ENCODE measurements at regions not wholly inside any gene's neighbourhood (a gene's known extent, or its start where the extent isn't known, plus 50 kb on each side); places are given as distances from the start of the nearest gene placed in this dataset.

GRCh38 chr3:82353306-82354171 lies 592.1 kb upstream of the GBE1 start:
- H3K4me3 ChIP-seq (ENCODE audit: low read length) = no peak overlapping the region
- H2AFZ ChIP-seq (ENCODE audit: low read depth, low read length) = no peak overlapping the region
- no peaks in the 10 kb centered on the region for H3K36me3 ChIP-seq (ENCODE audit: insufficient read depth, low read length)
- H3K27me3 ChIP-seq (ENCODE audit: insufficient read depth, low read length) = no peaks in the 10 kb centered on the region
- no peaks in the 10 kb centered on the region for H3K9me3 ChIP-seq (ENCODE audit: low read length)
- no peaks in the 10 kb centered on the region for H3K4me1 ChIP-seq (ENCODE audit: insufficient read depth, low read length)

- H3K4me1 ChIP-seq (ENCODE audit: insufficient read depth, low read length) = no peaks in the 10 kb centered on the region
- no peak overlapping the region for H3K4me3 ChIP-seq (ENCODE audit: low read length)
- no peaks in the 10 kb centered on the region for H3K9me3 ChIP-seq (ENCODE audit: low read length)
- H3K27me3 ChIP-seq (ENCODE audit: insufficient read depth, low read length) = no peaks in the 10 kb centered on the region
- H2AFZ ChIP-seq (ENCODE audit: low read depth, low read length) = no peak overlapping the region
- no peaks in the 10 kb centered on the region for H3K36me3 ChIP-seq (ENCODE audit: insufficient read depth, low read length)
These were observed 586.1 kb upstream of the GBE1 start for GRCh38 chr3:82347585-82347984.

- Histone ChIP-seq H3K27me3 (ENCODE audit: insufficient read depth, low read length) (no peaks in the 10 kb centered on the region), H3K4me3 (ENCODE audit: low read length) (no peak overlapping the region), H2AFZ (ENCODE audit: low read depth, low read length) (no peak overlapping the region), H3K4me1 (ENCODE audit: insufficient read depth, low read length) (no peaks in the 10 kb centered on the region), H3K9me3 (ENCODE audit: low read length) (no peaks in the 10 kb centered on the region), H3K36me3 (ENCODE audit: insufficient read depth, low read length) (no peaks in the 10 kb centered on the region)
These were observed 581.1 kb upstream of the GBE1 start for GRCh38 chr3:82342521-82342920.

GRCh38 chr3:82329300-82329699 lies 567.9 kb upstream of the GBE1 start:
- Histone ChIP-seq H3K4me1 (ENCODE audit: insufficient read depth, low read length) (no peaks in the 10 kb centered on the region), H3K4me3 (ENCODE audit: low read length) (no peak overlapping the region), H3K9me3 (ENCODE audit: low read length) (no peaks in the 10 kb centered on the region), H3K27me3 (ENCODE audit: insufficient read depth, low read length) (no peaks in the 10 kb centered on the region), H2AFZ (ENCODE audit: low read depth, low read length) (no peak overlapping the region), H3K36me3 (ENCODE audit: insufficient read depth, low read length) (no peaks in the 10 kb centered on the region)

- no peaks in the 10 kb centered on the region for H3K27me3 ChIP-seq (ENCODE audit: insufficient read depth, low read length)
- H3K4me1 ChIP-seq (ENCODE audit: insufficient read depth, low read length) = no peaks in the 10 kb centered on the region
- no peaks in the 10 kb centered on the region for H3K9me3 ChIP-seq (ENCODE audit: low read length)
These were observed 550.5 kb upstream of the GBE1 start for GRCh38 chr3:82311901-82312300.

GRCh38 chr3:82308755-82309154 lies 547.3 kb upstream of the GBE1 start:
- H2AFZ ChIP-seq (ENCODE audit: low read depth, low read length) = no peak overlapping the region
- no peaks in the 10 kb centered on the region for H3K4me1 ChIP-seq (ENCODE audit: insufficient read depth, low read length)

More at GRCh38 chr3:82311901-82312300, 550.5 kb upstream of the GBE1 start:
- Histone ChIP-seq H2AFZ (ENCODE audit: low read depth, low read length) (no peak overlapping the region), H3K36me3 (ENCODE audit: insufficient read depth, low read length) (no peaks in the 10 kb centered on the region), H3K4me3 (ENCODE audit: low read length) (no peak overlapping the region)

GRCh38 chr3:82306189-82306588 lies 544.7 kb upstream of the GBE1 start:
- H3K9me3 ChIP-seq (ENCODE audit: low read length) = no peaks in the 10 kb centered on the region
- H2AFZ ChIP-seq (ENCODE audit: low read depth, low read length) = no peak overlapping the region
- H3K27me3 ChIP-seq (ENCODE audit: insufficient read depth, low read length) = no peaks in the 10 kb centered on the region
- H3K36me3 ChIP-seq (ENCODE audit: insufficient read depth, low read length) = no peaks in the 10 kb centered on the region
- no peak overlapping the region for H3K4me3 ChIP-seq (ENCODE audit: low read length)
- H3K4me1 ChIP-seq (ENCODE audit: insufficient read depth, low read length) = no peaks in the 10 kb centered on the region

More at GRCh38 chr3:82308755-82309154, 547.3 kb upstream of the GBE1 start:
- Histone ChIP-seq H3K9me3 (ENCODE audit: low read length) (no peaks in the 10 kb centered on the region), H3K4me3 (ENCODE audit: low read length) (no peak overlapping the region), H3K36me3 (ENCODE audit: insufficient read depth, low read length) (no peaks in the 10 kb centered on the region), H3K27me3 (ENCODE audit: insufficient read depth, low read length) (no peaks in the 10 kb centered on the region)

GRCh38 chr3:82294609-82295008 lies 533.2 kb upstream of the GBE1 start:
- Histone ChIP-seq H2AFZ (ENCODE audit: low read depth, low read length) (no peak overlapping the region), H3K4me3 (ENCODE audit: low read length) (no peak overlapping the region), H3K36me3 (ENCODE audit: insufficient read depth, low read length) (no peaks in the 10 kb centered on the region), H3K27me3 (ENCODE audit: insufficient read depth, low read length) (no peaks in the 10 kb centered on the region), H3K4me1 (ENCODE audit: insufficient read depth, low read length) (no peaks in the 10 kb centered on the region), H3K9me3 (ENCODE audit: low read length) (no peaks in the 10 kb centered on the region)

GRCh38 chr3:82293867-82294266 lies 532.4 kb upstream of the GBE1 start:
- no peak overlapping the region for H3K4me3 ChIP-seq (ENCODE audit: low read length)
- H2AFZ ChIP-seq (ENCODE audit: low read depth, low read length) = no peak overlapping the region
- no peaks in the 10 kb centered on the region for H3K27me3 ChIP-seq (ENCODE audit: insufficient read depth, low read length)
- H3K36me3 ChIP-seq (ENCODE audit: insufficient read depth, low read length) = no peaks in the 10 kb centered on the region
- no peaks in the 10 kb centered on the region for H3K9me3 ChIP-seq (ENCODE audit: low read length)
- no peaks in the 10 kb centered on the region for H3K4me1 ChIP-seq (ENCODE audit: insufficient read depth, low read length)

GRCh38 chr3:82293435-82293834 lies 532.0 kb upstream of the GBE1 start:
- Histone ChIP-seq H3K4me3 (ENCODE audit: low read length) (no peak overlapping the region), H3K27me3 (ENCODE audit: insufficient read depth, low read length) (no peaks in the 10 kb centered on the region), H3K4me1 (ENCODE audit: insufficient read depth, low read length) (no peaks in the 10 kb centered on the region), H2AFZ (ENCODE audit: low read depth, low read length) (no peak overlapping the region), H3K9me3 (ENCODE audit: low read length) (no peaks in the 10 kb centered on the region), H3K36me3 (ENCODE audit: insufficient read depth, low read length) (no peaks in the 10 kb centered on the region)

- H3K36me3 ChIP-seq (ENCODE audit: insufficient read depth, low read length) = no peaks in the 10 kb centered on the region
- no peak overlapping the region for H2AFZ ChIP-seq (ENCODE audit: low read depth, low read length)
- no peaks in the 10 kb centered on the region for H3K27me3 ChIP-seq (ENCODE audit: insufficient read depth, low read length)
- no peaks in the 10 kb centered on the region for H3K9me3 ChIP-seq (ENCODE audit: low read length)
- no peak overlapping the region for H3K4me3 ChIP-seq (ENCODE audit: low read length)
- peaks cover 5% of the 10 kb centered on the region for H3K4me1 ChIP-seq (ENCODE audit: insufficient read depth, low read length)
These were observed 526.1 kb upstream of the GBE1 start for GRCh38 chr3:82287562-82287961.

- H3K4me1 ChIP-seq (ENCODE audit: insufficient read depth, low read length) = peaks cover 5% of the 10 kb centered on the region
- no peaks in the 10 kb centered on the region for H3K36me3 ChIP-seq (ENCODE audit: insufficient read depth, low read length)
- H3K27me3 ChIP-seq (ENCODE audit: insufficient read depth, low read length) = no peaks in the 10 kb centered on the region
- no peaks in the 10 kb centered on the region for H3K9me3 ChIP-seq (ENCODE audit: low read length)
- no peak overlapping the region for H3K4me3 ChIP-seq (ENCODE audit: low read length)
- no peak overlapping the region for H2AFZ ChIP-seq (ENCODE audit: low read depth, low read length)
These were observed 519.8 kb upstream of the GBE1 start for GRCh38 chr3:82281205-82281604.

GRCh38 chr3:82276992-82277391 lies 515.5 kb upstream of the GBE1 start:
- H3K9me3 ChIP-seq (ENCODE audit: low read length) = no peaks in the 10 kb centered on the region
- no peak overlapping the region for H2AFZ ChIP-seq (ENCODE audit: low read depth, low read length)
- H3K4me1 ChIP-seq (ENCODE audit: insufficient read depth, low read length) = no peaks in the 10 kb centered on the region

GRCh38 chr3:82274897-82275296 lies 513.5 kb upstream of the GBE1 start:
- no peaks in the 10 kb centered on the region for H3K9me3 ChIP-seq (ENCODE audit: low read length)
- no peak overlapping the region for H2AFZ ChIP-seq (ENCODE audit: low read depth, low read length)

More at GRCh38 chr3:82276992-82277391, 515.5 kb upstream of the GBE1 start:
- H3K36me3 ChIP-seq (ENCODE audit: insufficient read depth, low read length) = no peaks in the 10 kb centered on the region
- no peaks in the 10 kb centered on the region for H3K27me3 ChIP-seq (ENCODE audit: insufficient read depth, low read length)
- H3K4me3 ChIP-seq (ENCODE audit: low read length) = no peak overlapping the region

More at GRCh38 chr3:82274897-82275296, 513.5 kb upstream of the GBE1 start:
- Histone ChIP-seq H3K36me3 (ENCODE audit: insufficient read depth, low read length) (no peaks in the 10 kb centered on the region), H3K4me1 (ENCODE audit: insufficient read depth, low read length) (no peaks in the 10 kb centered on the region), H3K4me3 (ENCODE audit: low read length) (no peak overlapping the region), H3K27me3 (ENCODE audit: insufficient read depth, low read length) (no peaks in the 10 kb centered on the region)
